H1 (cell line): ENCODE measurements at regions not wholly inside any gene's neighbourhood (a gene's known extent, or its start where the extent isn't known, plus 50 kb on each side); places are given as distances from the start of the nearest gene placed in this dataset.

Experiments
- ATF2 ChIP-seq: IDR thresholded peaks from 2 replicates; pipeline ENCODE4 v1.6.1; 2012; ENCODE audit warnings: low read length, inconsistent platforms
- BRCA1 ChIP-seq: IDR thresholded peaks from 2 replicates; pipeline ENCODE4 v1.6.1; 2012; ENCODE audit warnings: low read depth, low read length, improper control_type of control experiment
- CTCF ChIP-seq, 3 experiments: IDR thresholded peaks; 1 replicate in 2 of 3; 2 replicates in 1 of 3; pipeline versions ENCODE4 v1.5.1 to v1.6.1; 2011; ENCODE audit warnings: low read length in 3 of 3, mild to moderate bottlenecking in 3 of 3, inconsistent platforms in 2 of 3, low read depth in 1 of 3, moderate library complexity in 1 of 3; ENCODE audit not compliant: insufficient read depth in 1 of 3; ENCODE audit errors: control extremely low read depth in 1 of 3
- HDAC6 ChIP-seq: IDR thresholded peaks from one replicate; pipeline ENCODE4 v1.7.1; 2012; ENCODE audit warnings: low read depth, mild to moderate bottlenecking, inconsistent platforms, low read length, moderate library complexity
- JUND ChIP-seq: IDR thresholded peaks from 2 replicates; pipeline ENCODE4 v1.6.1; 2011; ENCODE audit warnings: mild to moderate bottlenecking, improper control_type of control experiment, low read length
- NRF1 ChIP-seq: IDR thresholded peaks from 2 replicates; pipeline ENCODE4 v1.6.1; 2011; ENCODE audit warnings: mild to moderate bottlenecking, low read depth, low read length, improper control_type of control experiment
- PHF8 ChIP-seq: fragments of 200-600 bp; sonication (generic); conservative IDR thresholded peaks from 2 replicates; pipeline ENCODE4 v1.7.1; 2012; ENCODE audit warnings: low read depth, mild to moderate bottlenecking, inconsistent platforms, low read length, moderate library complexity
- POLR2A ChIP-seq, 2 experiments: IDR thresholded peaks; 1 replicate in 1 of 2; 2 replicates in 1 of 2; pipeline ENCODE4 v1.6.1; 2011; ENCODE audit warnings: low read depth in 2 of 2, low read length in 2 of 2, mild to moderate bottlenecking in 2 of 2; ENCODE audit errors: control extremely low read depth in 1 of 2
- POLR2AphosphoS5 ChIP-seq: IDR thresholded peaks from 2 replicates; pipeline ENCODE4 v1.6.1; 2011; ENCODE audit warnings: low read depth, low read length
- RAD21 ChIP-seq, 2 experiments: IDR thresholded peaks in 1 of 2; conservative IDR thresholded peaks in 1 of 2; 2 replicates each; pipeline ENCODE4 v1.6.1; 2011; ENCODE audit warnings: low read depth in 2 of 2, low read length in 2 of 2, improper control_type of control experiment in 1 of 2, inconsistent platforms in 1 of 2, mild to moderate bottlenecking in 1 of 2, moderate library complexity in 1 of 2
- RNF2 ChIP-seq: fragments of 200-900, 300-1000 bp; sonication (generic); IDR thresholded peaks from 2 replicates; pipeline ENCODE4 v1.7.1; 2016; ENCODE audit warnings: borderline replicate concordance, low read depth, mild to moderate bottlenecking, antibody characterized with exemption, low read length; ENCODE audit not compliant: poor library complexity, severe bottlenecking; ENCODE audit errors: missing control alignments
- YY1 ChIP-seq: IDR thresholded peaks from 2 replicates; pipeline ENCODE4 v1.6.1; 2011; ENCODE audit warnings: low read depth, mild to moderate bottlenecking, low read length
- TF ChIP-seq, protein P1 (sequence below): IDR thresholded peaks from 2 replicates; pipeline ENCODE4 v1.6.1; 2012; ENCODE audit warnings: inconsistent platforms

DNA sequence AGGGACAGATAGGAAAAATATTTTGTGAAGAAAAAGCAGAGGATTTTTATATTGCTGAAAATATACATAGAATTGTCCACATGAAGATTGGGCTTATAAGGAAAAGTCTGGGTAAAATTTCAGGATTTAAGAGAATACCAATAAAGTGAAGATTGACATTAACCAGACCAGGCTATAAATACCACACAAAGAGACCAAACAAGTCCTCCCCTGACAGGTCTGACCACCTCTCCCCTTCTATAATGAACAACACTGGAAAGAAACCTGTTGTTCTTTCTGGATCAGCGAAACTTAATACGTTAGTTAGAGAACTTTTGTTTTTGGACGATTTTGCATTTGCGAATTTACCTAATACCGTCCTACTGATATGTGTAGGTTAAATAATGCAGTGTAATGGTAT is 138.3 kb downstream of the ISL1 start:
- TF ChIP-seq BRCA1 (no peak), YY1 (no peak), JUND (no peak), CTCF (IDR thresholded peaks at IDR 0.05; ENCODE audit: control extremely low read depth in 1 of 3, insufficient read depth in 1 of 3, low read depth in 1 of 3, low read length in 3 of 3) (no peak), RAD21 (IDR thresholded peaks at IDR 0.05 in 1 of 2, conservative IDR thresholded peaks at IDR 0.05 in 1 of 2; ENCODE audit: low read depth in 2 of 2, low read length in 2 of 2) (no peak), HDAC6 (no peak), POLR2A (IDR thresholded peaks at IDR 0.05; ENCODE audit: control extremely low read depth in 1 of 2, low read depth in 2 of 2, low read length in 2 of 2) (no peak), POLR2AphosphoS5 (no peak), PHF8 (no peak), ATF2 (no peak), RNF2 (no peak), NRF1 (no peak)
- TF ChIP-seq, protein P1, sequence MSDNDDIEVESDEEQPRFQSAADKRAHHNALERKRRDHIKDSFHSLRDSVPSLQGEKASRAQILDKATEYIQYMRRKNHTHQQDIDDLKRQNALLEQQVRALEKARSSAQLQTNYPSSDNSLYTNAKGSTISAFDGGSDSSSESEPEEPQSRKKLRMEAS, result no peak
